GM18909 (cell line): ENCODE measurements at regions not wholly inside any gene's neighbourhood (a gene's known extent, or its start where the extent isn't known, plus 50 kb on each side); places are given as distances from the start of the nearest gene placed in this dataset.

Experiments used
- ATAC-seq: cut with Tn5 transposase; IDR thresholded peaks from one replicate; pipeline ENCODE4 v1.9.1; 2021; ENCODE audit warnings: mild to moderate bottlenecking; ENCODE audit not compliant: unreplicated experiment, poor library complexity

DNA sequence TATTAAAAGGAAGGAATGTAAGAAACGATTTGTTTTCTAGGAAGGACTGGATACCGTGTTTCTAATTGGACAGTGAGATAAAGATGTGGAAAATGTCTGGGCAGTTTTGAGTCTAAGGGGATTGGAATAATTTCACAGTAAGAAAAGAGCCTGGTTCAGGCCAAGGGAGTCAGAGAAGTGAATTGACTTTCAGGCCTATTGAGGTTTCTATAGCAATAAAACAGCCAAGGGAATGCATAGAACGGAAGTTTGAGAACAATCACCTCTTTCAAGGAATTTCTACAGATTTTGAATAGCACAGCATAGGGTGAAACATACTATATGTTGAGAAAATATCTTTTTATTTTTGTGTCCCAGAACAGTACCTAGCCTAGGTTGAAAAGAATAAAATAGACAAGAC is 271.6 kb upstream of the TRPM3 start:
- no peak for ATAC-seq

DNA sequence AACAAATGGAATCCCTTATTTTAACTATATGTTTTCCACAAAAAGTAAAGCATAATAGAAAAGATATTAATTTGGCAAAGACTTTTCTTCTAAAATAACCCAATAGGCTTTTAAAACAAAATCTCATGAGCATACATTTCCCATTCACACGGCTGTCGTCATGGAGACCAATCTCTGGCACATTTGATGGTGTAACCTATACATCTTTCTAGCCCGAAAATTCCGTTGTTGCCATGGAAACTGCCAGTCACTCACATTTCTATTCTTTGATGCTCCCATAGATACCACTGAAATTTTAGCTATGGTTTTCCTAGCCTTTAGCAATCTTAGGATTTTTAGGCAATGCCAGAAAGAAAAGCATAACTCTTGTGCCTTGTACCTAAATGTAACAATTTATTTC is 262.9 kb upstream of the TRPM3 start:
- ATAC-seq = no peak

- no peak for ATAC-seq
These were observed 262.0 kb upstream of the TRPM3 start for GRCh38 chr9:71383308-71383940.

DNA sequence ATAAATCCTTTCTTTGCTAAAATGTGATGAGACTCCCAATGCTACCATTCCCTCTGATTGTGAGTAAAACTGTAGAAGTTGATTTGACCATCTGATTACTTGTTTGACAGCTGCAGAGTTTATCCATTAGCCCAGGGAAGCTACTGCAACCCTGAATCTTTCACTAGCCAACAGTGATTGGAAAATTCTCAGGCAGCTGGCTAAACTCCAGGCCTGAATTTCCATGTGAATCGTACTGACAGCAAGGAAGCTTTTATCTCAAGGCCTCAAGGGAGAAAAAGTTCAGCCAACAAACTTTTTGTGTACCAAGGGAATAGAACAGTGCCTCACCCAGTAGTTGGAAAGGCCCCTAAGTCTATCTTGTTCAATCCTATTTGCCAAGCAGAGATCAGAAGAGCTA is 246.7 kb upstream of the TRPM3 start:
- ATAC-seq = no peak

DNA sequence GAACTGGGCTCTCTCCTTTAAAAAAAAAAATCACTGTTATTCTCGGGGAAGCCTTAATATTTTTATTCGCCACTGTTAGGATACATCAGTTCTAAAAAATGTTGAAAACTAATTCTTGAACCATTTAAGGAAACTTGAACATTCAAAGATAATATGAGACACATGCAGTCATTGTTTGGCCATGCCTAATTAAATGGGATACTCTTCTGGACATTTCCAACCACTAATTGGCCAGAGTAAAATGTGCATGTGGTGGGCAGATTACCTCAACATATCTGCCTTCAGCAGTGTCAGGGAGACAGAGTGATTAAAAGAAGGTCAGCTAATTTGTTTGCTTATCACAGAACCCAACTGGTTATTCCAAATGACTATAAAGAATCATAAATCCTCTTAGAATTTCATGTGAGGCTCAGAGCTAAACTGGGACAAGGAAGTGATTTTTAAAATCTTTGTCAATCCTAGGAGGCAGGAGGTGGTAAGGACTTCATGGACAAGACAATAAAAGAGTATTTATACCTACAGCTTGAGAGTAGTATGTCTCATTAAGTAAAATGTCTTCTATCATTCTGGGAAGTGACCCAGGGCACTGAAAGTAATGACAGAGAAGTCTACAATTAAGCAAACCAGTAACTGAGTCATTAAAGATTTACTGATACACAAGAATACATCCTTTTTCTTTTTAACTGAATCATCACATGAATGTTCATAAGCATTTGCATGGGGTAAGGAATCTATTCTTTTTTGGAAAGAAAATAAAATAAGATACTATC is 242.9 kb upstream of the TRPM3 start:
- no peak for ATAC-seq

DNA sequence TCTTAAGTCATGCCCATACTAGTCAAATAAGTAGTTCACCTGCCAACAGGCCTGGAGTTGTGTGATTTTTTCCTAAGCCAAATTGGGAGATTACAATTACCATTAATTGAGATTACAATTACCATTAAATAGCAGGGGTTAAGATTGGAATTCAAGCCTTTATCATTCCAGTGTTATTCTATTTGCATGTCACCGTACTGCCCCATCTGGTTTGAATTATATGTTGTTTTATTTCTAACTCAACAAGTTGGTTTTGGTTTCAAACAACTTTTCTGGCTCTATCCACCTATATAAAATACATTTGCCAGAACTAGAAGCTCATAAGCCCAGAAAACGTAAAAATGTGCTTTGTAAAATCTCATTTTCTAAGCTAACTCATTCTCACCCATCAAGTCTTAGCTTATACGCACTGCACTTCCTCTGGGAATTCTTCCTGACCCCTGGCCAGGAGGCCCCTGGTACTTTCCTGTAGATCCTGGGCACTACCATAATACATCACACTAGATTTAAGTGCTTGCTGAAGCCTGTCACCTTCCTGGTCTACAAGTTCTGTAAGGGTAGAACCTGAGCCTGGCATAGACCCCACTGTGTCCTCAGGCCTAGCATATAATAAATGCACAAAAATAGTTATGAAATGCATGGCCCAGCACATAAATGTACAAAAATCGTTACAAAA is 242.0 kb upstream of the TRPM3 start:
- no peak for ATAC-seq

GRCh38 chr9:71361357-71361756 is 239.9 kb upstream of the TRPM3 start:
- ATAC-seq = no peak

DNA sequence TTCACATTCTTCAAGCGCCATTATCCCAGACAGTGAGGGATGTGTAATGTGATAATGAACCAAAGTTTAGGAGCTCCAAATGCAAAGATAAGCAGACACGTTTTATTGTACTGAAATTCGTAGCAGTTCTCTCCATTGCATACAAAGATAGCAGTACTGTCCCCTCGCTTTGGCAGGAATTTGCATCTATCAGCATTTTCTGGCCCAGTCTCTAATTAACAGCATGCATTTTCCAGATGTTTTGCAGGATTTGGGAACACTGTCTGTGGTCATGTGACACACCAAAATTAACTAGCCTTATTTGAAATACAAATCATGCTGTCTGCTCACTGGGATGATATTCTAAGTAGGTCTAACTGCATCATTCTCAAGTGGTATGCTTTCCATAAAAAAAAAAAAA is 235.9 kb upstream of the TRPM3 start:
- no peak for ATAC-seq

GRCh38 chr9:71355884-71356283 is 234.5 kb upstream of the TRPM3 start:
- ATAC-seq = no peak

- ATAC-seq = no peak
These were observed 232.3 kb upstream of the TRPM3 start for GRCh38 chr9:71353720-71354119.

DNA sequence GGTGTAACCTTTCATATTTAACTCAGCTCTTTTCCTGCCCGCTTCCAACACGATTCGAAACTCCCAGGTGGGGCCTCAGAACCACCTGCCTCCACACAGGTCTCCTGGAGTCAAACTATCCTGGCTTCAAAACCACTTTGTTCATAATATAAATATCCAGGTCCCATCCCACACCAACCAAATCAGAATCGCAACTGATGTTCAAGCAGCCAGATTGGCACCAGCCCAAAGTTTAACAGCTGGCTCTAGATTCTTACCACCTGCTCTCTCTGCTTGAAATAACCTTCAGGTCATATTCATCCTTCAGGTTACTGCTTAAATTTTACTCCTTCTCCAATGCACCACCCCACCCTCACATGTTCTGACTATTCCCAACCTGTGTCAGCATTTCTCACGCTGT is 231.4 kb upstream of the TRPM3 start:
- ATAC-seq = no peak

DNA sequence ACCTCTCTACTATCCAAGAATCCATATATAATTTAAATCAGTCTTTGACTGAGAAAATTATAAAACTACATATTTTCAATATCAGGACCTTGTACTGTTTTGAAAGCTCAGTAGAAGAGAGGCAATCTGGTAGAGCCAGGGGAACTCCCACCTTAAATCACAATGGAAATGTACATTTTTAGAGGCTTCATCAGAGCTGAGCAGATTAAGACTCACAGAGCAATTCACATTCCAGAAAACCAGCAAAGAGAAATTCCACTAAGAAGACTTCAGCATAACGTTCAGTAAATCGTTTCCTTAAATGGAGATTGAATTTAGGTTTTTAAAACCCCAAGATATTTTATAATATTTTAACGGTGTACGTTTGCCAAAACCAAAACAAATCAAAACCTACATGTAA is 227.8 kb upstream of the TRPM3 start:
- ATAC-seq = no peak

- no peak for ATAC-seq
These were observed 211.9 kb upstream of the TRPM3 start for GRCh38 chr9:71333321-71333720.

- no peak for ATAC-seq
These were observed 210.2 kb upstream of the TRPM3 start for GRCh38 chr9:71331603-71332002.

DNA sequence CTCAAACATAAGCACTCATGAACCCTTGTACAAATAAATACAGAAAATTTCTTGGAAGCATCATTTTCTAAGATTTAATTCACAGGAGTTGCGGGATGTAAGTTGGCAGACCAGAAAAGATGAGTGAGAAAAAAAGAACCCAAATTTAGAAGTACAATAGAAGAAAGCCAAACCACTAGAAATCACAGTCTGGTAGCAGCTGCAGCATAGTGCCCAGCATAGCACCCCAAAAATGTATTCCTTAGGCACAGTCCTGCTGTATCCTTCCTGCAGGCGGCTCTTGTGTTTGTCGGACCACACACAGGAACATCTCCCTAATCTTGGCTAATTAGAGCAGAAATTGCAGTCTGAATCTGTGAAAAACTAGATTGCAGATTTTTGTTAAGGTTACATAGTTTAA is 208.5 kb upstream of the TRPM3 start:
- no peak for ATAC-seq

- ATAC-seq = no peak
These were observed 204.9 kb upstream of the TRPM3 start for GRCh38 chr9:71326360-71326759.

- no peak for ATAC-seq
These were observed 201.9 kb upstream of the TRPM3 start for GRCh38 chr9:71323357-71323756.

DNA sequence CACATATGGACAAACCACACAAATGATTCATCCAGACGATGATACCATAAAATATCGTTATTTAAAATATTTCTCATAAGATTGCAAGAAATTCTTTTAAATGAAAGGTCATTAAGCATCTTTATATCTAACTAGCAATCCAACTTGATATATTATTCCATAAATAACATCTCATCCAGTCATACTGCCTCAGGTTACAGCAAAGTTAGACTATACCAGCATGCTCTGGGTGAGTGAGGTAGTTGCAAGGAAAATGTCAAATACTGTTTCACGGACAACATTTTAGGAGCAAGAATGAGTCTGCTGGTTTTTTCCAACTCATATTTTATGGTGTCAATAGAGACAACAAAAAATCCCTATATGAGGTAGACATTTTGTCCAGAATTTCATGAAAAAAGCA is 200.9 kb upstream of the TRPM3 start:
- ATAC-seq = no peak

- ATAC-seq = peak; percentile 56
These were observed 187.0 kb upstream of the TRPM3 start for GRCh38 chr9:71308454-71308853.

- peak; percentile 65 for ATAC-seq
These were observed 184.7 kb upstream of the TRPM3 start for GRCh38 chr9:71306134-71306533.

DNA sequence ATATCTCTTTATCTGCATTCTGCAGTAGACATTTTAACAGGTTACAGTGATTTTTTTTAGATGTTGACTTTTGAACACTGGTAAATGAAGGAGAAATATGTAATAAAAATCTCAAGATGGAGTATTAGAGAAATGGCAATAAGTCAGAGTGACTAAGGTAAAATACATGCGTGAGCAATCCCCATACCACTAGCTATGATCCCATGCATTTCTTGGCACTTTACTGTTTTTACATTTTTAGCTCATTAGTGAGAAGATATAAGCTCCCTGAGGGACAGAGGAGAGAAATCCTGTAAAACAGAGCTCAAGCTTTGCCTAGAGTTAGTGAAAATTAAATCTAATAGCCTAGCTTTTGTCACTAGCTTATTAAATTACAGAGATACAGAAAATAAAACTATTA is 181.9 kb upstream of the TRPM3 start:
- no peak for ATAC-seq

DNA sequence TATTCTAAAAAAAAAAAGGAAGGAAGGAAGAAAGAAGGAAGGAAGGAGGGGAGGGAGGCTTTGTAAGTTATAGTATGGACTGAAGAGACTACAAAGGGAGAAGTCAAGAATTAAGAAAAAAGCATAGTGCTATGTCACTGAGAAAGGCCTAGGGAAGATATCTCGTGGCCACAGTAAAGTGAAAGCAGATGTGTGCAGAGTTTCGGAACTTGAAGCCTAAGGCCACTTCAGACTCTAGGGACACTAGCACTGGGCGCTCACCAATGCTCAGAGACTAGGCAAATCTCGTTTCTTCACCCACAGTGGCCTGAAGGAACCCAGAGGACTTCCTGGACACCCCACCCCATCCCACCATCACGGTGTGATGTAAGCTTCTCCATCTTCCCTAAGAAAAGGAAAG is 181.4 kb upstream of the TRPM3 start:
- peak; percentile 71 for ATAC-seq
